Uterus (tissue), 3 donors: ENCODE measurements at regions not wholly inside any gene's neighbourhood (a gene's known extent, or its start where the extent isn't known, plus 50 kb on each side); places are given as distances from the start of the nearest gene placed in this dataset.

Experiments
- DNase-seq, 2 donors: peaks; one replicate each; pipeline ENCODE4 v3.0.0-alpha.2; 2019 to 2020
- H3K27ac ChIP-seq, 2 donors: fragments of 200-600 bp; sonication (generic); 1 replicate in 1 of 2; 2 replicates in 1 of 2; pipeline ENCODE4 v1.5.1; 2016 to 2018
- H3K27me3 ChIP-seq, 2 donors: fragments of 200-600 bp; sonication (generic); one replicate each; pipeline ENCODE4 v1.5.1; 2018 to 2019; ENCODE audit warnings: control low read depth in 1 of 2
- H3K36me3 ChIP-seq, 2 donors: fragments of 200-600 bp; sonication (generic); one replicate each; pipeline ENCODE4 v1.5.1; 2019; ENCODE audit warnings: control low read depth in 1 of 2
- H3K4me1 ChIP-seq, 2 donors: fragments of 200-600 bp; sonication (generic); one replicate each; pipeline ENCODE4 v1.5.1; 2018 to 2019; ENCODE audit warnings: control low read depth in 1 of 2
- H3K4me3 ChIP-seq, 2 donors: fragments of 200-600 bp; sonication (generic); 1 replicate in 1 of 2; 2 replicates in 1 of 2; pipeline ENCODE4 v1.5.1; 2018 to 2019; ENCODE audit warnings: mild to moderate bottlenecking in 1 of 2
- H3K9me3 ChIP-seq, 2 donors: fragments of 200-600 bp; sonication (generic); one replicate each; pipeline ENCODE4 v1.5.1; 2019; ENCODE audit warnings: control low read depth in 1 of 2
- POLR2A ChIP-seq, 2 donors: fragments of 450-650 bp; IDR thresholded peaks; one replicate each; pipeline ENCODE4 v1.6.1; 2016; ENCODE audit warnings: antibody characterized with exemption in 2 of 2, mild to moderate bottlenecking in 1 of 2, moderate library complexity in 1 of 2
- intact Hi-C: fragments of 100-400 bp; cut with DNase I; formaldehyde crosslinking; loops from one replicate; pipeline ENCODE4 v1.15.1; 2023; ENCODE audit warnings: low total_unique reads
- TF ChIP-seq, protein P1 (sequence below), 4 experiments: fragments of 200-600 bp in 2 of 4; fragments of 450-650 bp in 2 of 4; sonication (generic) in 2 of 4; IDR thresholded peaks; one replicate each; pipeline ENCODE4 v1.5.1; 2016 to 2019; ENCODE audit warnings: antibody characterized with exemption in 4 of 4, mild to moderate bottlenecking in 2 of 4, moderate library complexity in 1 of 4
- donor health status: DM: yes; HTN: yes; CAD: no.

DNA sequence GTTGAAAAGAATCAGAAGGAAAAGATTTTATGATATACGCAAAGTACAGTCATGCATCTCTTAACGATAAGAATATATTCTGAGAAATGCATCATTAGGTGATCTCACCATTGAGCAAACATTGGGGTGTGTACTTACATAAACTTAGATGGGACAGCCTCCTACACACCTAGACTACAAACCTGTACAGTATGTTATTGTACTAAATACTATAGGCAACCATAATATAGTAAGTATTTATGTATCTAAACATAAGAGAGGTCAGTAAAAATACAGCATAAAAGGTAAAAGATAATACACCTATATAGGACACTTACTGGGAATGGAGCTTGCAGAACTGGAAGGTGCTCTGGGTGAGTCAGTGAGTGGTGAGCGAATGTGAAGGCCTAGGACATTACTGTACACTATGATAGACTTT, 254.6 kb downstream of the SPRY2 start:
- Histone ChIP-seq H3K36me3 (no peaks in the 10 kb centered on the region), H3K4me3 (no peak overlapping the region), H3K27ac (no peak overlapping the region), H3K4me1 (no peaks in the 10 kb centered on the region), H3K9me3 (no peaks in the 10 kb centered on the region), H3K27me3 (no peaks in the 10 kb centered on the region)
- no peak for TF ChIP-seq POLR2A (IDR thresholded peaks at IDR 0.05)
- TF ChIP-seq, protein P1, sequence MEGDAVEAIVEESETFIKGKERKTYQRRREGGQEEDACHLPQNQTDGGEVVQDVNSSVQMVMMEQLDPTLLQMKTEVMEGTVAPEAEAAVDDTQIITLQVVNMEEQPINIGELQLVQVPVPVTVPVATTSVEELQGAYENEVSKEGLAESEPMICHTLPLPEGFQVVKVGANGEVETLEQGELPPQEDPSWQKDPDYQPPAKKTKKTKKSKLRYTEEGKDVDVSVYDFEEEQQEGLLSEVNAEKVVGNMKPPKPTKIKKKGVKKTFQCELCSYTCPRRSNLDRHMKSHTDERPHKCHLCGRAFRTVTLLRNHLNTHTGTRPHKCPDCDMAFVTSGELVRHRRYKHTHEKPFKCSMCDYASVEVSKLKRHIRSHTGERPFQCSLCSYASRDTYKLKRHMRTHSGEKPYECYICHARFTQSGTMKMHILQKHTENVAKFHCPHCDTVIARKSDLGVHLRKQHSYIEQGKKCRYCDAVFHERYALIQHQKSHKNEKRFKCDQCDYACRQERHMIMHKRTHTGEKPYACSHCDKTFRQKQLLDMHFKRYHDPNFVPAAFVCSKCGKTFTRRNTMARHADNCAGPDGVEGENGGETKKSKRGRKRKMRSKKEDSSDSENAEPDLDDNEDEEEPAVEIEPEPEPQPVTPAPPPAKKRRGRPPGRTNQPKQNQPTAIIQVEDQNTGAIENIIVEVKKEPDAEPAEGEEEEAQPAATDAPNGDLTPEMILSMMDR (IDR thresholded peaks at IDR 0.05): no peak
- no peak for DNase-seq
- intact Hi-C loops: no loop called here

DNA sequence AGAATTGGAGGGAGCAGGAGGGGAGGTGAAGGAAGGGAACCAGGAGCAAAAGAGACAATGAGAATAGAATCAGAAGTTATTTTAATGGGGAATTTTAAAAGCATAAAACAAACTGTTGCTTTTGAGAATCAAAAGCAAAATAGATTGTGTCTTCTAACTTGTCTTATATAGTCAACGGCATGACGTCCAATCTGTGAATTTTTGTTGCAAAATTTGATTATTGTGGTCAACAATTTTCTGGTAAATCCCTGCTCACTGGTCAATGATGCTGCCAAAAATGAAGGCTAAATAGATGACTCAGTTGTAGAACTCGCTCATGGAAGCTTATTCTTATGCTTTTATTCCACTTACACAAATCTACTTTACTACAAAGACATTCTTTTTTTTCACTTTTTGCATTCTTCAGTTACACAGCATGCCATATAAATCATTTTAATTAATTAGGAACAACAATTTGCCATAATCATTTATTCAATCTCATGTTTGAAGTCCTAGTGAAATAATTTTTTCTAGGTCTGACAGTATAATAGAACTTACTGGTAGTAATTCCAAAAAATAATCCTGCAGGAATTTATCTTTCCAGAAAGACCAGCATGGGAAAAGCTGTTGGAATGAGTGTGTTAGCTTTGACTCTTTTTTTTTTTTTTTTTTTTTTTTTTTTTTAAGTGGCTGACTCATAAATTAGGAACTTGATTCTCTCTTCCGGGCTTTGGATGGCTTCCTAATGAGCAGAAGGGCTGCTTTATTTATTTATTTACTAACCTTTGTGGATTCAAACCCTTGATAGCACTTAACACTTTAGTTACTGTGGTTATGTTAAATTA, 256.9 kb downstream of the SPRY2 start:
- no peak for DNase-seq
- no peaks in the 10 kb centered on the region for H3K9me3 ChIP-seq
- TF ChIP-seq, protein P1 (IDR thresholded peaks at IDR 0.05): no peak
- TF ChIP-seq POLR2A (IDR thresholded peaks at IDR 0.05): no peak
- no peak overlapping the region for H3K4me3 ChIP-seq
- intact Hi-C loops: no loop called here
- no peaks in the 10 kb centered on the region for H3K36me3 ChIP-seq
- peak overlapping the region in 1 of 2 donors; percentile 5 for H3K27ac ChIP-seq
- no peaks in the 10 kb centered on the region for H3K4me1 ChIP-seq
- H3K27me3 ChIP-seq: no peaks in the 10 kb centered on the region

DNA sequence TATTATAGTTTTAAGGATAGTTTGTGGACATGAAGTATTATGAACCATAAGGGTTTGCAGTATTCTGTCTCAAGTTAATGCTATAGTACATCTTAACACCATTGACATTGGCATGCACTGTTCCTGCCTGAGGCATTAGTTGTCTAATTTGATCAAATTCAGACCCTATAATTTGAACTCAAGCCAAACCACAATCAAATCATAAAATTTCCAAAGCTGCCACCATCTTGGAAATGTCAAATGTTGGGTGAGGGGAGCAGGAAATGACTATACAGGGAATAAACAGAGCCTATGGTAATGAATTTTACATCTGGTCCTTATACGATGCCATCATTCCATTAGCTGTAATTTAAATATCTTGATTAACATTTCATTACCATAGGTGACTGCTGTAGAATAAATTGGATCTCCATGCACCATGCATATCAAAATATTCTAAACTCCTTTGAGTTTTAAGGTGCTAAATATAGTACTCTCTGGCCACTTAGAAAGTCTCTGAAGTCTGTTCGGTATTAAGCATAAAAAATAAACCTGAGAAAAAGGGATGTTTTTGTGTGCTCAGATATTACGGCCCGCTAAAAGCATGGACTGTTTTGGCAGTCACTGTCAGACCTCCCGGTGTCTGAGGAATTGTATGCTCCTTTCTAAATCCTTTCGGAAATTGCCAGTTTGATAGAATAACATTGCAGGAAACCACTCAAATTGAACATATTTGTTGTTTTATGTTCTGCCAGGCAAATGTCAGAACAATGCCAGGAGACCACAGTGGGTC, 257.7 kb downstream of the SPRY2 start:
- Histone ChIP-seq H3K27me3 (no peaks in the 10 kb centered on the region), H3K4me1 (no peaks in the 10 kb centered on the region), H3K36me3 (no peaks in the 10 kb centered on the region), H3K27ac (no peak overlapping the region), H3K4me3 (no peak overlapping the region), H3K9me3 (no peaks in the 10 kb centered on the region)
- no peak for DNase-seq
- TF ChIP-seq POLR2A (IDR thresholded peaks at IDR 0.05): no peak
- TF ChIP-seq, protein P1 (IDR thresholded peaks at IDR 0.05): no peak
- intact Hi-C loops: no loop called here

DNA sequence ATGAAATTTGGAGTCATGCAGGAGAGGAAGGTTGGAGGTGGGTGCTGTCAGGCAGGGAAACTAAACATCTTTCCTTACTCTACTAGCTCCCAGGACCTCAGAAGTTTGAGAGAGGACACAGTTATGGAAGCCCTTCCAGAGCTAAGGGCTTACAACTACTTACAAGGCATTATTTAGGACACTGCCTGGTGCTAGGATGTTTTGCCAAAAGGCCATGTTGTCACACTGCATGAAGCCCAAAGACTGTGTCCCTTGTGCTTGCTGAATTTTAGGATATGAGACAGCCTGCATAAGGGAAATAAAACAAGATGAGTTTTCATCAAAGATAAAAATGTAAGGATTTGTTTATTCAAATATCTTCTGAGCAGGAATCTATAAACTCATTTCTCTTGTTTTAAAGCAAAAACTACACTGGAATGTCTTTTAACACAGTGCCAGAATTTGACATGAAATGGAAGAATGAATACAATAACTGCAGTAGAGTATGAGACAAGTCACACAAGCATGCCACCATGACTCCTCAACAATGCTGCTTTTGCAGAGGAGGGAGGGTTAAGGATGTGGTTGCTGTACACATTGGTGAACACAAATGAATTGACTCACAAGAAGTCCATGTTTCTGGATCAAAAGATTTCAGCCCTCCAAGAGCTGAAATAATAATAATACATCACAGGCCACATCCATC, 258.4 kb downstream of the SPRY2 start:
- Histone ChIP-seq H3K4me1 (no peaks in the 10 kb centered on the region), H3K27me3 (no peaks in the 10 kb centered on the region), H3K4me3 (no peak overlapping the region), H3K9me3 (no peaks in the 10 kb centered on the region), H3K36me3 (no peaks in the 10 kb centered on the region), H3K27ac (no peak overlapping the region)
- intact Hi-C loops: no loop called here
- TF ChIP-seq, protein P1 (IDR thresholded peaks at IDR 0.05): no peak
- no peak for TF ChIP-seq POLR2A (IDR thresholded peaks at IDR 0.05)
- no peak for DNase-seq
